Peyer's patch (tissue), 4 donors: ENCODE measurements at regions not wholly inside any gene's neighbourhood (a gene's known extent, or its start where the extent isn't known, plus 50 kb on each side); places are given as distances from the start of the nearest gene placed in this dataset.
"Not testable (repeated sequence)": the region's sequence is repeated elsewhere in the genome, so short reads cannot be mapped to it uniquely, and the experiment has no call there.

ENCODE experiments used
- CTCF ChIP-seq, 6 experiments: fragments of 450-650 bp in 4 of 6; fragments of 200-600 bp in 2 of 6; sonication (generic) in 1 of 6; IDR thresholded peaks; one replicate each; pipeline ENCODE4 v1.5.1; 2017 to 2019; ENCODE audit warnings: antibody characterized with exemption in 6 of 6, mild to moderate bottlenecking in 3 of 6, moderate library complexity in 1 of 6
- POLR2A ChIP-seq, 2 donors: fragments of 450-650 bp; IDR thresholded peaks; one replicate each; pipeline ENCODE4 v1.5.1; 2017; ENCODE audit warnings: antibody characterized with exemption in 2 of 2, mild to moderate bottlenecking in 2 of 2, moderate library complexity in 2 of 2

GRCh38 chr7:6989968-6990367 lies 163.9 kb upstream of the CCZ1B start:
- not testable (repeated sequence) for TF ChIP-seq CTCF, POLR2A (IDR thresholded peaks at IDR 0.05)
